Progenitor cell of endocrine pancreas (in vitro differentiated cells): ENCODE measurements at regions not wholly inside any gene's neighbourhood (a gene's known extent, or its start where the extent isn't known, plus 50 kb on each side); places are given as distances from the start of the nearest gene placed in this dataset.

Experiments used
- DNase-seq: peaks from one replicate; pipeline ENCODE4 v3.0.0; 2021; ENCODE audit warnings: low spot score; ENCODE audit not compliant: unreplicated experiment
- H3K27ac Mint-ChIP-seq: 2 replicates; pipeline ENCODE4 v1.8.0; 2021; ENCODE audit warnings: mild to moderate bottlenecking, moderate library complexity, mixed read lengths
- H3K27me3 Mint-ChIP-seq: 2 replicates; pipeline ENCODE4 v1.8.0; 2021; ENCODE audit warnings: mixed read lengths
- H3K36me3 Mint-ChIP-seq: 2 replicates; pipeline ENCODE4 v1.8.0; 2022; ENCODE audit warnings: mixed read lengths; ENCODE audit not compliant: insufficient read depth
- H3K4me1 Mint-ChIP-seq: 2 replicates; pipeline ENCODE4 v1.8.0; 2021; ENCODE audit warnings: low read depth, mixed read lengths
- H3K4me3 Mint-ChIP-seq: 2 replicates; pipeline ENCODE4 v1.8.0; 2021; ENCODE audit warnings: low read depth, mild to moderate bottlenecking, moderate library complexity, mixed read lengths
- H3K9me3 Mint-ChIP-seq: 2 replicates; pipeline ENCODE4 v1.8.0; 2021; ENCODE audit warnings: low read depth, mixed read lengths
- CTCF ChIP-seq: fragments of 200-600 bp; sonication (generic); IDR thresholded peaks from one replicate; pipeline ENCODE4 v1.5.0; 2021; ENCODE audit warnings: antibody characterized with exemption, mild to moderate bottlenecking; ENCODE audit not compliant: unreplicated experiment

DNA sequence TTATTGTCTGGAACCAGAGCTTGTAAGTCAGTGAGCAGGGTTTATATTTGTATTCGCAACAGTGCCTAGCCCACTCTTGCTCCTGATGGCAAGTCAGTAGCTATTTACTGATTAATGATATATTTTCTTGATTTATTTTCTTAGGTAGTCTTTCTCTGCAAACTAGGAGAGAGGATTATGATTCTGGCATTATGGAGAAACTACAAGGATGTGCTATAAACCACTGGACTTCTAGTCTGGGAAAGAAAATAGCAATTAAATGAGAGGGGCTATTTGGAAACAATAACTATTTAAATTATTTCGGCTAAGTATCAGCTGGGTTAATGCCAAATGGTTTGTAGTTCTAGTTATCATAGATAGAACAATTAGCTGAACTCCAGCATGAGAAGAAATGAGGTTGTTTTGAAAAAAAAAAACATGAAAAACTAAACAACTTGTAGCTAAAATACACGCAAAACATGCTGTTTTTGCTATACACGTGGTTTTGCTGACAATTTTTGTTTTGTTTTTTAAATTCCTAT, 304.9 kb upstream of the TCF21 start:
- no peaks in the 10 kb centered on the region for H3K27me3 Mint-ChIP-seq

DNA sequence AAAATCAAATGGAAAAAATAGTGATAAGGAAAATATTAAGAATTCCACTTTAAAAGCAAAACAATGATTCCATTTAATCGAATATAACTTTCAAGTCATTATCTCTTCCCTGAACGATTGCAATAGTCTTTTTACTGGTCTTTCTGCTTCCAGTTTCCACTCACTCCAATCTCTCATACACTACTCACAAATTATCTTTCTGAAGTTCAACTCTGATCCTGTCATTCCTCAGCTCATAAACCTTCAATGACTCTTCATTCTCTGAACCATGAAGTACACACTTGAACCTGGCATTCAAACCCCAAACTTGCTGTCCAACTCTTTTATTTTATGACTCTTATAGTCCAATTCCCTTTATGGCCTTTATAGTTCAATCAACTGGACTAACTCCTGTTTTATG, 304.1 kb upstream of the TCF21 start:
- Mint-ChIP-seq H3K9me3 (peaks cover 25% of the 10 kb centered on the region), H3K4me1 (peaks cover 3% of the 10 kb centered on the region), H3K27me3 (no peaks in the 10 kb centered on the region), H3K36me3 (peaks cover 1% of the 10 kb centered on the region), H3K4me3 (no peak overlapping the region), H3K27ac (no peak overlapping the region)
- DNase-seq, result no peak
- TF ChIP-seq CTCF, result no peak

More for the DNA sequence above, 304.9 kb upstream of the TCF21 start:
- peaks cover 2% of the 10 kb centered on the region for H3K4me1 Mint-ChIP-seq
- H3K9me3 Mint-ChIP-seq, result peaks cover 25% of the 10 kb centered on the region
- H3K36me3 Mint-ChIP-seq, result peaks cover 1% of the 10 kb centered on the region
- no peak for TF ChIP-seq CTCF
- H3K27ac Mint-ChIP-seq, result no peak overlapping the region
- H3K4me3 Mint-ChIP-seq, result no peak overlapping the region
- DNase-seq, result no peak

DNA sequence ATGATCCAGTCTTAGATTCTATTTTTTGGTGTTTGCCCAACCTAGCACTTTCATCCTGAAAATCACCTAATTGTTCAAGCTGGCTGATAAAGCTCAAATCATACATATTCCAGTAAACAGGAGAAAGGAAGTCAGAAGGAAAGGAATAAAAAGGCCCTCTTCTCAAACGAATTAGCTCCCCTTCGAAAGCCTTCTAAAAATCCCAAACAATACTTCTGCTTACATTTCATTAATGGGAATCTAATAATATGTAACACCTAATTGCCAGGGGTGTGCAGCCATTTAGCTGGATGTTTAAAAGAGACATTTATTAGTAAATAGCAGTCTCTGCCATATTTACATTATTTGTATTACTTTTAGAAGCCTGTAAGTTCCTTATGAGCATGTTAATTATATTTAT, 302.9 kb upstream of the TCF21 start:
- Mint-ChIP-seq H3K9me3 (peaks cover 19% of the 10 kb centered on the region), H3K27me3 (no peaks in the 10 kb centered on the region), H3K27ac (no peak overlapping the region), H3K4me3 (no peak overlapping the region), H3K4me1 (peaks cover 14% of the 10 kb centered on the region), H3K36me3 (peaks cover 1% of the 10 kb centered on the region)
- DNase-seq, result no peak
- no peak for TF ChIP-seq CTCF

GRCh38 chr6:133587546-133588160, 301.3 kb upstream of the TCF21 start:
- no peak overlapping the region for H3K4me3 Mint-ChIP-seq
- peaks cover 15% of the 10 kb centered on the region for H3K4me1 Mint-ChIP-seq
- TF ChIP-seq CTCF, result no peak
- no peak for DNase-seq
- H3K27me3 Mint-ChIP-seq, result no peaks in the 10 kb centered on the region
- peaks cover 3% of the 10 kb centered on the region for H3K9me3 Mint-ChIP-seq
- no peak overlapping the region for H3K27ac Mint-ChIP-seq
- H3K36me3 Mint-ChIP-seq, result peaks cover 1% of the 10 kb centered on the region

DNA sequence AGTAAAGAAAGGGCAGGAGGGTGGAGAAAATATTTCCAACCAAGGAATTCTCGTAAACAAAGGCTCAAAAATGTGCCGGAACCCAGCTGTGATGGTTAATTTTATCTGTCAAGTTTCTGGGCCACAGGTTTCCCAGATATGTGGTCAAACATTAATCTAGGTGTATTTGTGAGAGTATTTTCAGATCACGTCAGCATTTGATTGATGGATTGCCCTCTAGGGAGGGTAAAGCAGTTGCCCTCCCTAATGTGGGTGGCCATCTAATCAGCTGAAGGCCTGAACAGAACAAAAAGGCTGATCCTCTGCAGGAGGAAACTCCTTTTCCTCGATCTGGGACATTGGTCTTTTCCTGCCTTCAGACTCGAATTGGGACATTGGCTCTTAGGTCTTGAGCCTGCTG, 298.7 kb upstream of the TCF21 start:
- peaks cover 15% of the 10 kb centered on the region for H3K4me1 Mint-ChIP-seq
- no peak overlapping the region for H3K27ac Mint-ChIP-seq
- H3K9me3 Mint-ChIP-seq, result no peaks in the 10 kb centered on the region
- no peak for DNase-seq
- no peaks in the 10 kb centered on the region for H3K36me3 Mint-ChIP-seq
- no peak overlapping the region for H3K4me3 Mint-ChIP-seq
- no peak for TF ChIP-seq CTCF
- no peaks in the 10 kb centered on the region for H3K27me3 Mint-ChIP-seq
